Erythroblast (primary cell): ENCODE measurements at regions not wholly inside any gene's neighbourhood (a gene's known extent, or its start where the extent isn't known, plus 50 kb on each side); places are given as distances from the start of the nearest gene placed in this dataset.

Experiments
- GATA1 ChIP-seq: IDR thresholded peaks from 2 replicates; pipeline ENCODE4 v1.6.1; 2011; ENCODE audit warnings: low read depth, mild to moderate bottlenecking, control low read depth, low read length, moderate library complexity
- POLR2A ChIP-seq: IDR thresholded peaks from 2 replicates; pipeline ENCODE4 v1.6.1; 2011; ENCODE audit warnings: mild to moderate bottlenecking, low read length

GRCh38 chr2:116747103-116747502, 1067.4 kb upstream of the DDX18 start:
- TF ChIP-seq POLR2A (no peak), GATA1 (no peak)
